SH-SY5Y (cell line): ENCODE measurements at regions not wholly inside any gene's neighbourhood (a gene's known extent, or its start where the extent isn't known, plus 50 kb on each side); places are given as distances from the start of the nearest gene placed in this dataset.

Experiments
- GATA2 ChIP-seq: IDR thresholded peaks from 2 replicates; pipeline ENCODE4 v1.6.1; 2011; ENCODE audit warnings: mild to moderate bottlenecking, low read depth, low read length
- GATA3 ChIP-seq: IDR thresholded peaks from 2 replicates; pipeline ENCODE4 v1.6.1; 2011; ENCODE audit warnings: low read depth, mild to moderate bottlenecking, low read length, moderate library complexity

- TF ChIP-seq GATA3: no peak
- no peak for TF ChIP-seq GATA2
These were observed 751.1 kb downstream of the FGF9 start for GRCh38 chr13:22422023-22422422.

GRCh38 chr13:22422712-22423111, 751.8 kb downstream of the FGF9 start:
- TF ChIP-seq GATA3 (no peak), GATA2 (no peak)

GRCh38 chr13:22423261-22423660, 752.4 kb downstream of the FGF9 start:
- no peak for TF ChIP-seq GATA2
- TF ChIP-seq GATA3: no peak

- TF ChIP-seq GATA3 (no peak), GATA2 (no peak)
These were observed 754.2 kb downstream of the FGF9 start for GRCh38 chr13:22425087-22425486.

- TF ChIP-seq GATA2 (no peak), GATA3 (no peak)
These were observed 753.7 kb upstream of the SGCG start for GRCh38 chr13:22427066-22427465.

GRCh38 chr13:22427783-22428182, 753.0 kb upstream of the SGCG start:
- TF ChIP-seq GATA2 (no peak), GATA3 (no peak)

- TF ChIP-seq GATA2: peak; percentile 38; the same call in 1 of the 2 replicates
- TF ChIP-seq GATA3: no peak
These were observed 752.5 kb upstream of the SGCG start for GRCh38 chr13:22428188-22428828.

- no peak for TF ChIP-seq GATA2
- TF ChIP-seq GATA3: no peak
These were observed 748.1 kb upstream of the SGCG start for GRCh38 chr13:22432690-22433089.

GRCh38 chr13:22447132-22447886, 733.5 kb upstream of the SGCG start:
- no peak for TF ChIP-seq GATA3
- no peak for TF ChIP-seq GATA2

- TF ChIP-seq GATA2 (no peak), GATA3 (no peak)
These were observed 731.5 kb upstream of the SGCG start for GRCh38 chr13:22449251-22449650.

- TF ChIP-seq GATA2 (no peak), GATA3 (no peak)
These were observed 729.4 kb upstream of the SGCG start for GRCh38 chr13:22451327-22451741.

- TF ChIP-seq GATA3: no peak
- no peak for TF ChIP-seq GATA2
These were observed 726.2 kb upstream of the SGCG start for GRCh38 chr13:22454586-22454985.

GRCh38 chr13:22455036-22455435, 725.7 kb upstream of the SGCG start:
- TF ChIP-seq GATA2: no peak
- TF ChIP-seq GATA3: no peak

GRCh38 chr13:22461854-22462490, 718.8 kb upstream of the SGCG start:
- no peak for TF ChIP-seq GATA3
- TF ChIP-seq GATA2: no peak

GRCh38 chr13:22463089-22463488, 717.7 kb upstream of the SGCG start:
- no peak for TF ChIP-seq GATA2
- no peak for TF ChIP-seq GATA3
